ENCODE measurements at regions not wholly inside any gene's neighbourhood (a gene's known extent, or its start where the extent isn't known, plus 50 kb on each side); places are given as distances from the start of the nearest gene placed in this dataset.

DNA sequence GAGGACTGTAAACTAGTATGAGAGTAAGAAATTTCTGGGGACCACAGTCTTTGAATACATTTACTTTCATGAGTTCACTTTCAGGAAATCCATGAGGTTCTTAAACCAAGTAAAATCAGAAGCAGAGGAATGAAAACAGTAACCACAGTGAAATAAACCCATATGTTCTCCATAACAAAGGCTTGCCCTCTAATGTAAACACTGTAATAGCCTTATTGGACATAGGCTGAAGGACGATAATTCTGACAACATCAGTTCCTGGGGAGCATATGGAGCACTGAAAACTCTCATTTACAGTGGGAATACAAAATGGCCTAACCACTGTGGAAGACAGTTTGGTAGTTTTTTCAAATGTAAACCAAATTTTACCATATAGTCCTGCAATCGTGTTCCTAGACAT is 965.8 kb downstream of the NSUN3 start:
- DNase-seq: no peak

DNA sequence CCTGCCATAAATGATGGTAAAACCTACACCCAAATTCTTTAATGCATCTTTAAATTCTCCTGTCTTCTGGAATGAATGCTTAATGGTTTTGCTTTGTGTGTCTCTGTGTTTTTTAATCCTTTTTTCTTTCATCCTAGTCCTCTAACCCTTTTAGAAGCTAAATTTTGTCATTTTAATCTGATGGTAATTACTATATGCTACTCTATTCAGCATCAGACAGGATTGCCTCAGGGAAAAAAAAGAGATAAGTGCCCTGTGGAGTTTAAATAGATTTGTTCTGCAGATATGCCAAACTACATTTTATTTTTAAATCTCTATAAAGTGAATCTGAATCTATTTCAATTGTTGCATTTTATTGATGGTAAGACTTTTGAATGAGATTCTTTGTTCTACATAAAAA is 966.8 kb downstream of the NSUN3 start:
- no peak for DNase-seq

- DNase-seq: no peak
Observed at GRCh38 chr3:95036526-95037021, 973.7 kb downstream of the NSUN3 start.

DNA sequence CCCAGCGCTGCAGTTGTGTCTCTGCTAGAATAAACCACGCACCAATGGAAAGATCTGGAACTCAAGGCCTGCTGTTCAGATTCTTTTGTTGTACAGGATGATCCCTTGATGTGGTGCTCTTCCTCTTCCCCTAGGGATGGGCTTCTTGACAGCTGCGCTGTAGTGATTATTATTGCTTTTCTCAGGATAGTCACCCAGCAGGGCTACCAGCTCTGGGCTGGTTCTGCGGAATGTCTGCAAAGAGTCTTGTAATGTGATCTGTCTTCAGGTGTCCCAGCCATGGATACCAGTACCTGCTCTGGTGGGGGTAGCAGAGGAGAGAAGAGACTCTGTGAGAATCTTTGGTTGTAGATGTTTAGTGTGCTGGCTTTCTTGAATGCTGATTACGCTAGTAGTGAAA is 974.2 kb downstream of the NSUN3 start:
- DNase-seq: no peak

DNA sequence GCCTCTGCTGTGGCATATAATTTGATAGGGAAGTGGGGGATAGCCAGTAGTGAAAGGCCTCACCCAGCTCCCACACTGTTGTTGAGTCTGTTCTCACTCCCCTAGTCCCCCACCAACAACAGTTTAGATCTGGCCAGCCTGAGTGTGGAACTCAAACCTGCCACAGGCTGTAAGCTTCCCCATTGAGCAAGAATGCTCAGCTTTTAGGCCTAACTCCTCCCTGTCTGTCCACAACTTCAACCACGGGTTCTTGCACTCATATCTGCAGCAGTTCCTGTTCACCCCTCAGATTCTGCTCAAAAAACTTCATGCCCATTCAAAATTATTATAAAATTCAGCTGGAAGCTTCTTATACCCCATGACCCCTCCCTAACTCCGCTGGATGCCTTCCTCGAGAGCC is 975.1 kb downstream of the NSUN3 start:
- DNase-seq: no peak

DNA sequence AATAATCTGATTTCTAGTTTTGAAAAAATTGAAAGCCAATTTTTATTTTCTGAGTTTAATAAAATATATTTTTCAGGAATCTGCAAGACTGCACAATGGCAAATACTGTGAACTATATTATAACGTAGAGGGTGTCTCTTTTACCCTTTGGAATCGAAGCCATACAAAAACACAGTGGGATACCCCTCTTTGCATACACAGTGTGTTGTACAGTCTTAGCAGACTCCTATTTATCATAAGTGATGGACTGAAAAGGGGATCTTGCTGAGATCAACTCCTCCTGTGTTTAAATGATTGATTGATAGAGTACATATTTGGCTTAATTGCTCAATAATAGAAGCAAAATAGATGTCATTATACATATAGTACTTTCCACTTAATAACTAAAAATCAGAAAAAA is 981.2 kb downstream of the NSUN3 start:
- DNase-seq: no peak

DNA sequence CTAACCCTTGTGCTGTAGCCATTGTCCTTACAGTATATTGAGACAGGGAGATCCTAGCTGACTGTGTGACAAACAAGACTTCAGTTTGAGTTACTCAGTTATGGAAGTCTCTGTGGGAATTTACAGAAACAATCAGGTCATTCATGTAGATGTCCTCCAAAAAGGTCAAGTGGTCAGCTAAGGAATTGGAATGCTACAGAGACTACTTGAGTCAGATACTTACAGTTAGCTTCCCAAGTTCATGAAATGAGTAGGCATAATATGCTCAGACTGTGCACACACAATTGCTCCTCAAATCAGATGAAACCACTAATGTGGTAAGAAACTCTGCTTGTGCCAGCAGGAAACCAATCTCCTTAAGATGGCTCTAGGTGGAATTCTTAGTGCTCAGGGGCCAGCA is 985.7 kb downstream of the NSUN3 start:
- no peak for DNase-seq

- no peak for DNase-seq
Observed at GRCh38 chr3:95049841-95050240, 987.0 kb downstream of the NSUN3 start.

- no peak for DNase-seq
Observed at GRCh38 chr3:95055288-95055687, 992.4 kb downstream of the NSUN3 start.

- DNase-seq: no peak
Observed at GRCh38 chr3:95082191-95082590, 1019.3 kb downstream of the NSUN3 start.

DNA sequence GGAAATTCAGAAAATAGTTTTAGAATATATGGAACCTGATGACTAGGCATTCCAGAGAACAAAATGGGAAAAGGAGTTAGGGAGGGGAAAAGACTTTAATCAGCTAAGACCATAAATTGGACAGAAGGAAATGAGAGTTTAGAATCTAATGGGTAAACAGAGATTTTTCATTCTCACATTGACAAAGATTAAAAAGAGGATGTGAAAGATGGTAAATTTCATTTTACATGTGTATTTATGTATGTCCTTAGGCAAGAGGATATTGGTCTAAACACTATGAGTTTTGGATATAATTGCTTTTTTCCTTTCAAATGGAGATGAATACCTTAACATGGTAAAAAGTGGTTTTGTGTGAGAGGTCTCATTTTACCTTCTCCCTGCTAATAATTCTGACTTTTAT is 1021.9 kb downstream of the NSUN3 start:
- DNase-seq: no peak

DNA sequence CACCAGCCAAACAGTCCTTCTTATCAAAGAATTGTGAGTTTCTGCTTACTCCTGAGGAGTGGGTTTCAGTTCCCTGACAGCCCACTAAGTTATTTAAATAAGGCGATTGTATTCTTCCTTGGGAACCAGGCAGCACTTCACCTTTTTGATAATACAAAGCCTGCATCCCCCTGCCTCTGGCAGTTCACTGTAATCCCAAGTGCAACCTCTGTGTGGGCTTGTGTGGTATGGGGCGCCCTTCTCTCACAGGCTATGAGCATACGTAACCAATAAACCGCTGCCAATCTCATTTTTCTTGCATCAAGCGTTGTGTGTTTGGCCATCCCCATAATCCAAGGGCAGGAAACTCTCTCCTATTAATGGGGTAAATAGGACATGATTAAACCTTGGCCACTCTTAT is 1025.6 kb downstream of the NSUN3 start:
- no peak for DNase-seq

GRCh38 chr3:95097493-95097892 is 1034.6 kb downstream of the NSUN3 start:
- DNase-seq: peak in 1 of 14 donors; percentile 1

- no peak for DNase-seq
Observed at GRCh38 chr3:95120921-95121320, 1058.1 kb downstream of the NSUN3 start.

- DNase-seq: no peak
Observed at GRCh38 chr3:95123104-95123503, 1060.2 kb downstream of the NSUN3 start.

DNA sequence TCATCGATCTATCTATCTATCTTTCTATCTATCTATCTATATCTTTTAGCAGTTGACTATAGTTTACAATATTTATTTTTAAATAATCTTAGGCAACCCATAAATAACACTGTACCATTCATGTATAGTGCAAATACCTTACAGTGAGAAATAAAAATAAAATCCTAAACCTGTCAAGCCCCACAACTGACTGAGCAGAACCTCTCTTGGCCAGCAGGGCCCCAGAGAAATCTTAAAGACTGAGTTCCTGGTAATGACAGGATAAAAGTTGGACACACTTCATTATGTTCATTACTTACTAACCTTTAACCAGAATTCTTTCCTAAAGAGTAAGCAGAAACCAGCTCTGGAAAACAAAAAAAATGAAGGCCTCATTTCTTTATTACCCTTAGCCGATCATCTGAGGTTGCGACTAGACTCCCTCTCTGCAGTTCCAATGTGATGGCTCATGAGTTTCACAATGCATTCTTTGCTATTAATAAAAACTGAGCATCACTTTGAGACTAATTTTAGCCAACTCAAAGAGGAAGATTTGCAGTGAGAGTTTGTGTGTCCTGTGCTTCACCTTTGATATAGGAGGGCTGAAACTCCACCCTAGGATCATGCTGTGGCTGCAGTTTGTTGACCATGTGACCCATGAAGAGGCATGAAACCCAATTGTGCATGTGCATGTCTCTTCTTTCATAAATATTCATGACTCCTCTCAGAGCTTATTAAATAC is 1072.0 kb downstream of the NSUN3 start:
- DNase-seq: no peak

DNA sequence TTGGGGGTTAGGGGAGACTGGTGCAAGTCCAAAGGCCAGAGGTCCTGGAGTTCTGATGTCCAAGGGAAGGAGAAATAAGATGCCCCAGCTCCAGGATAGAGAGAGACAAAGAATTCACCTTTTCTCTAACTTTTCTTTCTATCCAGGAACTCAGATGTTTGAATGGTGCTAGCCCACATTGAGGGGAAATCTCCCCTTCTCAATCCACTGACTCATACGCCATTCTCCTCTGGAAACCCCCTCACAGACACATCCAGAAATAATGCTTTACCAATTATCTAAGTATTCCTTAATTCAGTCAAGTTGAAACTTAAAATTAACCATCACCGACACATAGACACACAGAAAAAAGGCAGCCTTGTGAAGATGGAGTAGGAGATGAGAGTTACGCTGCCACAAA is 1085.2 kb downstream of the NSUN3 start:
- DNase-seq: no peak

GRCh38 chr3:95151590-95151989 is 1088.7 kb downstream of the NSUN3 start:
- no peak for DNase-seq

GRCh38 chr3:95154766-95155165 is 1091.9 kb downstream of the NSUN3 start:
- no peak for DNase-seq

GRCh38 chr3:95162794-95163193 is 1099.9 kb downstream of the NSUN3 start:
- no peak for DNase-seq

DNA sequence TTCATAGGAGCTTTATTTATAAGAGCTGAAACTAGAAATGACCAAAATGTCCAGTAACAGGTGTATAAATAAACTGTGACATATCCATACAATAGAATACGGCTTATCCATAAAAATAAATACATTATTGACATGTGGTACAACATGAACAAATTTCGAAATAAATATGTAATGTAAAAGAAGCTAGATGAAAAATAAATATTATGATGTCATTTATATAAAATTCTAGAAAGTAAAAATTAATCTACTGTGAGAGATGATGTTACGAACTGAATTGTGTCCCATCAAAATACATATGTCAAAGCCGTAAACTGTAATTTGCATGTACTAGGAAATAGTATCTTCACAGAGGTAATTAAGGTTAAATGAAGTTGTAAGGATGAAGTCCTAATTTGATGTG is 1104.9 kb downstream of the NSUN3 start:
- no peak for DNase-seq

DNA sequence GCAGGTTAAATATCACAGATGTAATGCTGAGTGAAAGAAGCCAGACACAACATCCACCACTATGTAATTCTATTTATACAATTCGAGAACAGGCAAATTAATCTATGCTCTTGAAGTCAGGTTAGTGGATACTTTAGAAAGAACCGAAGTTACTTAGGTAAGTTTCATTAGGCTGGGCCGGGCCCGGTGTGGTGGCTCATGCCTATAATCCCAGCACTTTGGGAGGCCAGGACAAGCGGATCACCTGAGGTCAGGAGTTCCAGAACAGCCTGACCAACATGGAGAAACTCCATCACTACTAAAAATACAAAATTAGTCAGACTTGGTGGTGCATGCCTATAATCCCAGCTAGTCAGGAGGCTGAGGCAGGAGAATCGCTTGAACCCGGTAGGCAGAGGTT is 1105.7 kb downstream of the NSUN3 start:
- DNase-seq: no peak

GRCh38 chr3:95172164-95172943 is 1109.5 kb downstream of the NSUN3 start:
- peak in 1 of 14 donors; percentile 95 for DNase-seq

DNA sequence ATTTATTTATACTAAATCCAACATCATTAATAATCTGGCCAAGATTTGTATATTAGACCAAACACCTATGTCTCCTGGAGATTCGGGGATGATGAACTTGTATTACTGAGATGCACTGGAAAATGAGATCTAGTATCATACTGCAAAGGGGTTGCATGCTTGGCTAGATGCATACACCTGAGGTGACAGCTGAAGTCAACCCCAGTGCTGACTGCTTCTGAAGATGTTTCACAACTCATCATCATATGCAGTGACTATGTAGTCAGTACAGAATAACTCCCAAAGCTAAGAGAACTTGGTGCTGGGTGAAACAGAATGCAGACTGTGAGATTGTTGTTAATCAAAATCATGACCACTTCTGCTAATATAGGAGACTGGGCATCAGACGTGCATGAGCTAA is 1114.2 kb downstream of the NSUN3 start:
- DNase-seq: no peak
